GM12865 (cell line): ENCODE measurements at regions not wholly inside any gene's neighbourhood (a gene's known extent, or its start where the extent isn't known, plus 50 kb on each side); places are given as distances from the start of the nearest gene placed in this dataset.

Experiments used
- DNase-seq: peaks from one replicate; pipeline ENCODE4 v3.0.0; 2010; ENCODE audit warnings: low read depth
- H3K4me3 ChIP-seq: 2 replicates; pipeline ENCODE4 v1.5.1; 2011; ENCODE audit warnings: mild to moderate bottlenecking, low read depth, low read length, control low read depth
- CTCF ChIP-seq: IDR thresholded peaks from 2 replicates; pipeline ENCODE4 v1.5.1; 2011; ENCODE audit warnings: low read length, control low read depth, low read depth, inconsistent platforms; ENCODE audit not compliant: insufficient read depth; ENCODE audit errors: missing control alignments

DNA sequence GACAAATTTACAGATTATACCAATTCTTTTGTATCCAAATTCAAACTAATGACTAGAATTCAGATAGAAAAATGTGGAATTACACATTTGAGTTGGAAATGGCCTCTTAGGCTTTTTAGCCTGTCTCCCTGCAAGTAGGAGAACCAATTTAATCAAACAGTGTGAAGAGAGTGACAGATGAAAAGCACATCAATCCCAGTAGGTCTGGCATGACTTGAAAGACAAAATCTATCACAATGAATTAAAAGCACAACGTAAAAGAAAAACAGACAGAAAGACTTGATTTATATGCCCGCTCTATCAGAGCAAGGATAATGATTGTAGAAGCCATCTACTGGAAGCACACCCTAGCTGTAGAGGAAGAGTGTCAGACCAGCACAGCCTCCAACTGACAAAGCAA, 1084.4 kb upstream of the SPRY2 start:
- H3K4me3 ChIP-seq: no peak overlapping the region
- no peak for DNase-seq
- no peak for TF ChIP-seq CTCF

GRCh38 chr13:81409284-81409683, 1068.4 kb upstream of the SPRY2 start:
- no peak for DNase-seq
- H3K4me3 ChIP-seq: no peak overlapping the region
- no peak for TF ChIP-seq CTCF

GRCh38 chr13:81408647-81409046, 1067.7 kb upstream of the SPRY2 start:
- no peak for TF ChIP-seq CTCF
- H3K4me3 ChIP-seq: no peak overlapping the region
- no peak for DNase-seq

GRCh38 chr13:81406639-81407292, 1065.8 kb upstream of the SPRY2 start:
- H3K4me3 ChIP-seq: no peak overlapping the region
- no peak for DNase-seq
- no peak for TF ChIP-seq CTCF

- DNase-seq: no peak
- no peak for TF ChIP-seq CTCF
- H3K4me3 ChIP-seq: no peak overlapping the region
Observed at GRCh38 chr13:81406022-81406421, 1065.1 kb upstream of the SPRY2 start.

- no peak overlapping the region for H3K4me3 ChIP-seq
- no peak for DNase-seq
- TF ChIP-seq CTCF: no peak
Observed at GRCh38 chr13:81396192-81396591, 1055.3 kb upstream of the SPRY2 start.

GRCh38 chr13:81395368-81395767, 1054.4 kb upstream of the SPRY2 start:
- no peak overlapping the region for H3K4me3 ChIP-seq
- DNase-seq: no peak
- no peak for TF ChIP-seq CTCF
